Activated T-cell treated with anti-CD3 and anti-CD28 coated beads, Interleukin-2, amount 50 U/mL, for 1 hour (primary cell): ENCODE measurements at regions not wholly inside any gene's neighbourhood (a gene's known extent, or its start where the extent isn't known, plus 50 kb on each side); places are given as distances from the start of the nearest gene placed in this dataset.

Experiments
- DNase-seq: peaks from one replicate; pipeline ENCODE4 v3.0.0-alpha.2; 2020

GRCh38 chr4:114180481-114180880 is 201.0 kb upstream of the ARSJ start:
- peak; percentile 42 for DNase-seq

- no peak for DNase-seq
These were observed 205.5 kb upstream of the ARSJ start for GRCh38 chr4:114184901-114185300.

DNA sequence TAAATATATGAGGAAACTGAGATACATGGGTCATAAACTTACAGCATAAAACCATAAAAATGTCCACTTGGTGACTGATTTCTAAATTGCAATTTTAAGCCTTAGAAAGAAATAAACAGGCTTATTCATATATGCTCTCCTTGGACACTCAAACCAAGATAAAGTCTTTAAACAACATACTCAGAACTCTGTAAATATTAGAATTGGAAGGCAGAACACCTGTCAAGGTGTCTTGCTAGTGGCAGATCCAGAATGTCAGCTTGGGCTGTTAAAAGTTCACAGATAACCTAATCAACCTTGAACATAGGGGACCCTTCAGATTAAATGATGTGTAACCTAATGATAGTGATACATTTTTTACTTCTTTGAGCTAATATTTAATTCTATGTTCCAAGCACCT is 208.1 kb upstream of the ARSJ start:
- no peak for DNase-seq

- DNase-seq = no peak
These were observed 212.0 kb upstream of the ARSJ start for GRCh38 chr4:114191496-114191895.

DNA sequence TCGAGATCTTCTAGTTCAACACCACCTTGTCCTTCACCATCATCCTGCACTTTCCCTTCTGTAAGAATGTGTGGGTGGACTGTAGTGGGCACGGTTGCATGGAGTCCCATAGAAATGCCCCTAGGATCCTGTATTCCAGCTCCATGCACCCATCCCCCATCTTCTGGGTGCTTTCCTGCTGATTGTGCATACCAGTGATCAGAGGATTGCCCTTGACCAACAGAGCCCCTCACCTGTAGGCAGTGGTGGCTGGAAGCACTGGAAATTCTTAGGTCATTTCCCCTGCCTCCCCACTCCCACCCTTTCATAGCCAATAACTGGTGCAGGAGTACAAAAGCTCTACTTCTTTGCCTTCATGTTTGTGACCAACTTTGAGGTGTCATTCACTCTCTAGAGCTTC is 213.4 kb upstream of the ARSJ start:
- DNase-seq = no peak

GRCh38 chr4:114193624-114194399 is 214.4 kb upstream of the ARSJ start:
- no peak for DNase-seq

GRCh38 chr4:114196606-114197005 is 217.2 kb upstream of the ARSJ start:
- no peak for DNase-seq

DNA sequence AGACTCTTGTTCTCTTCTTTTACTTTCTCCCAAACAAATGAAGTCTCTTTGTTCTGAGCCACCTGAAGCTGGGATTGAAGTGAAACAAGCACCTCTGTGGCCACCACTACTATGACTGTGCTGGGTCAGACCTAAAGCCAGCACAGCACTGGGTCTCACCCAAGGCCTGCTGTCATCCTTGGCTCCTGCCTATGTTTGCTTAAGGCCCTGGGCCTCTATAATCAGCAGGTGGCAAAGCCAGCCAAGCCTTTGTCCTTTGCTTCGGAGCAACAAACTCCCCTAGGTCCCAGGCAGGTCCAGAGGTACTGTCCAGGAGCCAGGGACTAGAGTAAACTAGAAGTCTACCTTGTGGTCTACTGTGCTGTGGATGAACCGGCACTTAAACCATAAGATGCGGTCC is 220.6 kb upstream of the ARSJ start:
- no peak for DNase-seq

DNA sequence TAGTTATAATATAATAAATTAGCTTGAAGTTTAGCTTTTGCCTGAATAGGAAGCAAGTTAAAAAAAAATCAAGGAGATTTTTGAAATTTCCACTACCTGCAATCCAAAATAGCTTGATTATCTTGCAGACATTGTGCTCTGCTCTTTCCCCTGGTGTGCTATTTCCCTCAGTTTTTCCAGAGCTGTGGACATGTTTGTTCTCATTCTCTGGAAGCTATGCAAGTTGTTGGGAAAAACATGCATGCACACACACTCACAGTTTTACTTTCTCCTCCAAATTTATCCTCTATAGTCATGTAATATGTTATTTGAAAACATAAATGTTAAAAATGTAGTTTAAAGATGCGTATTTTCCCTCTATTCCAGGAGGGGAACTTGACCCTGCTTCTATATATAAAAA is 225.8 kb upstream of the ARSJ start:
- no peak for DNase-seq

DNA sequence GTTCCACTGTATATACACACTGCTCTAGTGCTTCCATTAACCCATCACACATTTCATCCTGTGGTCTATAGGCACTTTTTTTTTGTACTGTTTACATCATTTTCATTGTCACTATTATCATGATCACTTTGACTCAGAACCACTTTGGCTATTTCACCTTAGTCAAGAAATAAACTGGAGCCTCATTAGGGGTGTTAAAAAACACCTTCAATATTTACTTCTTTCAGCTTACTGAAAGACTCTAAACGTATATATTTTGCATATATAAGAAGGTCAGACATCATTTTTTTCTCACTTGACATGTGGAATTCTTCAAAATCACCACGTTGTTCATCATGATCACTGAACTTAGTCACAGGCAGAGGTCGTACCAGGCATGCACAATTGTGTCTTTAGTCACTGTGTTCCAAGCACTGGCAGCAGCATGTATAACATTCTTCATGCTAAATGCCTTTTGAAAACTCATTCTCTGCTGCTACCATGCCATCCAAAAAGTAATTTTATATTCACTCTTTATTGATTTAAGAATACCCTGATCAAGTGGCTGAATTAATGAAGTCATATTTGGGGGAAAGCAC is 229.2 kb upstream of the ARSJ start:
- no peak for DNase-seq

- no peak for DNase-seq
These were observed 230.1 kb upstream of the ARSJ start for GRCh38 chr4:114209584-114209983.

- DNase-seq = no peak
These were observed 232.1 kb upstream of the ARSJ start for GRCh38 chr4:114211556-114211955.

GRCh38 chr4:114217150-114217817 is 237.8 kb upstream of the ARSJ start:
- no peak for DNase-seq

DNA sequence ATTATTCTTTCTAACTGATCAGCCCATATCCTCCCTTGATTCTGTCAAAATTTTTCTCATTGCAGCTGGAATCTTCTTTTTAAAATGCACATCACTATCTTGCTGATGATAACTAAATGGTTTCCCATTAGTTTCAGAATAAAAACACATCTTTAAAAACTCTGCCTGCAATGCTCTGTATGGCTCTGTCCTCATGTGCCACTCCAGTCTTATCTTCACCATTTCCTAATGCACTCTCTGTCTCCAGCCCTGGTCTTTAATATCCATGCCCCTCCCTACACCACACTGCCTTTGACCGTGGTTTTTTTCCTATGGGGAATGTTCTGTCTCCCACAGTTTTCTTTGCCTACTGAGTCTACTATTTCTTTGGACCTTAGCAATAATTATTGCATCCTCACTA is 244.1 kb upstream of the ARSJ start:
- no peak for DNase-seq

DNA sequence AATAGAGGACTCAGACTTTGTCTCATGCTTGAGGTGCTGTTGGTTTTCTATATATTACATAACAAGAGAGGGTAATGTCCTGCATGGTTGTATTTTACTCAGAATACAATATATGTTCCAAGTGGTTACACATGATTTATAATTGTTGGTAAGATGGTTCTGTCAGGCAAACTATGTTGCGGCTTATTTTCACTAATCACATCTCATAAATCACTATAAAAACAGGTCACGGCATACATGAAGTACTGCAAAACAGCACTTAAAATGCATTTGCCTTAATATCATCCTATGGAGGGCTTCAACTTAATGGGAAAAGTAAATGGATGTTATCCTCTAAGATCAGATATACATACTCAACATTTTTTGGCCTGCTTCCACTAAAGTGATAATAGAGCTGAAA is 246.0 kb upstream of the ARSJ start:
- no peak for DNase-seq

- no peak for DNase-seq
These were observed 246.7 kb upstream of the ARSJ start for GRCh38 chr4:114226179-114226578.

- DNase-seq = no peak
These were observed 247.7 kb upstream of the ARSJ start for GRCh38 chr4:114226968-114227760.

DNA sequence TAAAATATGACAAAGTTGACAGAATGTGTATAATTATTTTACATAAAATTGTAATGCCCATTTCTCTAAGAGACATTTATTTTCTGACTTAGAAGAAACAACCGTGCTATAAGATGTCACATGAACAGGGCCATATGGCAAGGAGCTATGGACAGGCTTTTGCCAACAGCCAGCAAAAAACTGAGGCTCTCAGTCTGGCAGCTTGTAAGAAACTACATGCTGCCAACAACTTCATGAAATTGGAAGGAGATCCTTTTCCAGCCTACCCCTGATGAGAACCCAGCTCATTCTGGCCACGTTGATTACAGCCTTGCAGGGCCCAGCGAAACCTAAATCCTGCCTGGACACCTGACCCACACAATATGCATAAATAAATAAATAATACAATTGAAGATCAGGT is 250.3 kb upstream of the ARSJ start:
- DNase-seq = no peak

DNA sequence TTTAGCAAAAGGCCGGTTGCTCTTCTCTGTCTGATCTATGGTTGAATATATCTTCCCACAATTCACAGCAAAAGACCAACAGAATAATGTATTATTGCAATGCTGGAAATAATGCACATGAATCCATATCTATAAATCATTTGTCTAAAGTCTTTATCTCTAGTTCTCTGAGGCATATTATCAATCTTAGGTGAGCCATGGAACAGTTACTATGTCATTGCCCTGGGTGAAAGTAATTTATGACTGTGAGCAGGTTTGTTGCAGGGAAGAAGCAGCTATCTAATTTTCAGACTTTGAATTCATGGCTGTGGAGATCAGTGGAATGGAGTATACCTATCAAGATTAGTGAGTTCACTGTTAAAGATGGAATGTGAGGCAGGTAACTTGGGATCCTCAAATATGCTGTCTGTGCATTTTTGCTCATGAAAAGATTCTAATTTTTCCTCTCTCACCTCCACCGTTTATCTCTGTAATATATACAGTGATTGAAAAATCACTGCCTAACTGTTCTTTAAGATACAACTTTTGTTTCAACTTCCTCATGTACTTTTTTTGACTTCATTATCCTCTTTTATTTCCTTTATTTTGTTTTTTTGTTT is 256.8 kb upstream of the ARSJ start:
- DNase-seq = no peak

DNA sequence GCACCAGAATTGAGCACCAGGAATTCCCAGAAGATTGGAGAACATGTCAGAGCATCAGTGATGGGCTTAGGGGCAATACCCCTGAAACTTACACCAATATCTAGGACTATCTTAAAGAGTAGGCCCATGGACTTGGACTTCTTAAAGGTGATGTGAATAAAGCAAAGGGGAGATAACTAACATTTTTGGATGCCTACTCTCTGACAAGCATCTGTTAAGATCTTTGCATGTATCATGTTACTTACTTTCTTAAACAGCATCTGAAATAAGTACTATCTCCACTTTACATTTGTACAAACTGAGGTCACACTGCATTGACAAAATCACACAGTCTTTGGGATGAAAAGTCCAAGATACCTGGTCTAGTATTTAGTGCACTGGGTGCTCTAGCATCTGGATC is 258.6 kb upstream of the ARSJ start:
- no peak for DNase-seq

- no peak for DNase-seq
These were observed 270.1 kb upstream of the ARSJ start for GRCh38 chr4:114249561-114249960.

DNA sequence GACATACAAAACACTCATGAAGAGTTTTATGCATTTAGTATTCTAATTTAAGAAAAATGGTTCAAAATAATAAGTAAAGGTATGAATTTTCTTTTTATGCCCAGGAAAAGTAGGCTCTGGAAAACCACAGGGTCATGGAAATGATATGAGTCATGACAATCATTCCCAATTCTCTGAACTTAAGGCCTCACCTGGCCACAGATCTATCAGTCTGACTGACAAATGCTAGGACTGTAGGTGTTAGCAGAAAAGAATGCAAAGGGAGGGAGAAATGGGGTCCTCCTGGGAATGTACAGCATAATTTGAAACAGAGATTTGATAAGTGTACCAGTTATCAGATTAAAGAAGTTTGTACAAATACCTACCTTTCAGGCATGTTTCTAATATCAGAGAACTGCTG is 270.5 kb upstream of the ARSJ start:
- DNase-seq = no peak

GRCh38 chr4:114250439-114250891 is 271.0 kb upstream of the ARSJ start:
- DNase-seq = no peak
